Stomach (tissue), 8 donors: ENCODE measurements at regions not wholly inside any gene's neighbourhood (a gene's known extent, or its start where the extent isn't known, plus 50 kb on each side); places are given as distances from the start of the nearest gene placed in this dataset.
"Not testable (repeated sequence)": the region's sequence is repeated elsewhere in the genome, so short reads cannot be mapped to it uniquely, and the experiment has no call there.

Source experiments
- DNase-seq, 2 donors: peaks; one replicate each; pipeline versions ENCODE4 v3.0.0 to v3.0.0-alpha.2; 2013 to 2019
- H3K27ac ChIP-seq, 5 donors: fragments of 200-600 bp in 4 of 5; sonication (generic) in 4 of 5; one replicate each; pipeline ENCODE4 v1.5.1; 2013 to 2019; ENCODE audit warnings: mild to moderate bottlenecking in 1 of 5, moderate library complexity in 1 of 5
- H3K27me3 ChIP-seq, 3 donors: fragments of 200-600 bp; sonication (generic); one replicate each; pipeline ENCODE4 v1.5.1; 2017 to 2019; ENCODE audit warnings: mixed run types in 1 of 3
- H3K36me3 ChIP-seq, 4 donors: fragments of 200-600 bp; sonication (generic); 1 replicate in 3 of 4; 2 replicates in 1 of 4; pipeline ENCODE4 v1.5.1; 2016 to 2019
- H3K4me1 ChIP-seq, 4 donors: fragments of 200-600 bp; sonication (generic); one replicate each; pipeline ENCODE4 v1.5.1; 2016 to 2019
- H3K4me3 ChIP-seq, 4 donors: fragments of 200-600 bp; sonication (generic) in 3 of 4; one replicate each; pipeline ENCODE4 v1.5.1; 2016 to 2019; ENCODE audit warnings: mild to moderate bottlenecking in 1 of 4
- H3K9me3 ChIP-seq, 4 donors: fragments of 200-600 bp; sonication (generic); one replicate each; pipeline ENCODE4 v1.5.1; 2016 to 2019
- EP300 ChIP-seq: sonication (generic); formaldehyde crosslinking; IDR thresholded peaks from one replicate; pipeline ENCODE4 v1.6.1; 2017; ENCODE audit warnings: antibody characterized with exemption
- POLR2A ChIP-seq, 4 donors: fragments of 450-650 bp; IDR thresholded peaks; one replicate each; pipeline ENCODE4 v1.6.1; 2016; ENCODE audit warnings: antibody characterized with exemption in 4 of 4, control low read depth in 2 of 4, mild to moderate bottlenecking in 1 of 4, moderate library complexity in 1 of 4
- POLR2AphosphoS5 ChIP-seq, 3 donors: sonication (generic); formaldehyde crosslinking; IDR thresholded peaks; one replicate each; pipeline ENCODE4 v1.6.1; 2016; ENCODE audit warnings: antibody characterized with exemption in 3 of 3
- WGBS, 5 donors: extraction: QIAGEN DNeasy Blood & Tissue Kit in 3 of 5; methylation state at CpG; one replicate each; pipeline versions ENCODE4 v1.1.5 to v1.1.7; 2013 to 2018; 5-methylcytosine and 5-hydroxymethylcytosine counted together
- intact Hi-C: fragments of 100-400 bp; cut with DNase I; formaldehyde crosslinking; loops from one replicate; pipeline ENCODE4 v1.15.1; 2023; ENCODE audit warnings: low total_unique reads
- TF ChIP-seq, protein P1 (sequence below), 7 experiments: fragments of 450-650 bp in 4 of 7; fragments of 200-600 bp in 3 of 7; sonication (generic) in 3 of 7; IDR thresholded peaks; one replicate each; pipeline ENCODE4 v1.5.1; 2016 to 2019; ENCODE audit warnings: antibody characterized with exemption in 7 of 7, control low read depth in 2 of 7, mild to moderate bottlenecking in 1 of 7
- donor health status: healthy with polysubstance abuse.
- donor health status: Bipolar disorder and iron deficiency.
- donor health status: healthy.

DNA sequence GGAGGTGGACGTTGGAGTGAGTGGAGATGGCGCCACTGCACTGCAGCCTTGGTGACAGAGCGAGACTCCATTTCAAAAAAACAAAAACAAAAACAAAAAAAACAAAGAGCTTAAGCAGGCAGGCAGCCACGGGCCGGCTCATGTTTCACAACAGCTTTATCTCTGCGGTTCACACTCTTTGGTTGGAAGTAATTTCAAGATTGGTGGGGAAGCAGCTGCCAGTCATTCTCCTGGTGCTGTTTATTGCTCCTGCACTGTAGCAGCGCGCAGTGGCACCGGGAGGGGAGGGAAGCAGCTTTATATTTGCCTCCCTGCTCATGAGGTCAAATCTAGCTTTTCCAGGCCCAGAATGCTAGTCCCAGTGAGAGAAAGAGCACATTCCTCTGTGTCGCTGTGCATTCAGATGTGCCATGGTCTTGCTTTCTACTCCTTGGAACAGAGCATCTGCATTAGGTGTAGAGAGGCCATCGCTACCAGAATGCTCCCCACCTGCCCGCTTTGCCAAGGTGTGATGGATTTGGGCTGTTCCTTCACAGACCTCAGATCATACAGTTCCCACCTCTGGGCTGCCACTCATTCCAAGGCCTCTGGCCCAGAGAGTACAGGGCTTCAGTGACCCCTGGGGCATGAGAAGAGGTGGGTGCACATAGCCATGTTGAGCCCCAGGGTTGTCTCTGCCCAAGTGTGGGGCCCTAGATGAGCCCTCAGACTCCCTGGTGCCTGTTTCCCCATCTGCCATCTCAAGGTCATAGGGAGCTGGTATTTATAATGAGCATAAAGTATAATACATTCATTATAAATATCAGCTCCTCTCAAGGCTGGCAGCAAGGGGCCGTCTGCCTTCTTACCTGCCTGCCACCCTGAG lies 270.4 kb downstream of the MED10 start:
- Histone ChIP-seq H3K4me3 (no peak overlapping the region), H3K27ac (no peak overlapping the region), H3K4me1 (no peaks in the 10 kb centered on the region), H3K36me3 (no peaks in the 10 kb centered on the region), H3K9me3 (no peaks in the 10 kb centered on the region), H3K27me3 (no peaks in the 10 kb centered on the region)
- no peak for DNase-seq
- 64 to 74% (median 72%) methylated on average over 13 of the region's 13 CpGs for WGBS, 5 donors
- TF ChIP-seq, protein P1, sequence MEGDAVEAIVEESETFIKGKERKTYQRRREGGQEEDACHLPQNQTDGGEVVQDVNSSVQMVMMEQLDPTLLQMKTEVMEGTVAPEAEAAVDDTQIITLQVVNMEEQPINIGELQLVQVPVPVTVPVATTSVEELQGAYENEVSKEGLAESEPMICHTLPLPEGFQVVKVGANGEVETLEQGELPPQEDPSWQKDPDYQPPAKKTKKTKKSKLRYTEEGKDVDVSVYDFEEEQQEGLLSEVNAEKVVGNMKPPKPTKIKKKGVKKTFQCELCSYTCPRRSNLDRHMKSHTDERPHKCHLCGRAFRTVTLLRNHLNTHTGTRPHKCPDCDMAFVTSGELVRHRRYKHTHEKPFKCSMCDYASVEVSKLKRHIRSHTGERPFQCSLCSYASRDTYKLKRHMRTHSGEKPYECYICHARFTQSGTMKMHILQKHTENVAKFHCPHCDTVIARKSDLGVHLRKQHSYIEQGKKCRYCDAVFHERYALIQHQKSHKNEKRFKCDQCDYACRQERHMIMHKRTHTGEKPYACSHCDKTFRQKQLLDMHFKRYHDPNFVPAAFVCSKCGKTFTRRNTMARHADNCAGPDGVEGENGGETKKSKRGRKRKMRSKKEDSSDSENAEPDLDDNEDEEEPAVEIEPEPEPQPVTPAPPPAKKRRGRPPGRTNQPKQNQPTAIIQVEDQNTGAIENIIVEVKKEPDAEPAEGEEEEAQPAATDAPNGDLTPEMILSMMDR (IDR thresholded peaks at IDR 0.05), result no peak
- no peak for TF ChIP-seq EP300
- TF ChIP-seq POLR2AphosphoS5 (IDR thresholded peaks at IDR 0.05), result no peak
- TF ChIP-seq POLR2A (IDR thresholded peaks at IDR 0.05), result no peak
- intact Hi-C loops, result no loop called here

DNA sequence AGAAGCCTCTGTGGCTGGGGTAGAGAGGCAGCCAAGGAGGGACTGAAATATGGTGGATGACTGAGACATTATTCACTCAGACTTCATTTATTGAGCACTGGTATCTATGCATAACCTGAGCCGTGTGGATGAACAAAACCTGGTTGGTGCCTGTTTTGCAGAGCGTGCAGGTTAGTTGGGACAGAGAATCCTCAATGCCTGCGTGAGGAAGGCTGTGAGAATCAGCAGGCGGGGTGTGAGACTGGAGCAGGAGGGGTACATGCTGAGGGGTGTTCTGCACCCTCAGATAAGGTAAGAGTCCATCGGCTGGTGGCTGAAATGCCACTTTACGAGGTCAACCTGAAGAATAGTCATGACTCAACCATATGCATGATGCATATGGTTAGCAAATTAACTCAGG lies 271.6 kb downstream of the MED10 start:
- 86 to 92% (median 90%) methylated on average over 6 of the region's 6 CpGs for WGBS, 5 donors
- no peak for DNase-seq

DNA sequence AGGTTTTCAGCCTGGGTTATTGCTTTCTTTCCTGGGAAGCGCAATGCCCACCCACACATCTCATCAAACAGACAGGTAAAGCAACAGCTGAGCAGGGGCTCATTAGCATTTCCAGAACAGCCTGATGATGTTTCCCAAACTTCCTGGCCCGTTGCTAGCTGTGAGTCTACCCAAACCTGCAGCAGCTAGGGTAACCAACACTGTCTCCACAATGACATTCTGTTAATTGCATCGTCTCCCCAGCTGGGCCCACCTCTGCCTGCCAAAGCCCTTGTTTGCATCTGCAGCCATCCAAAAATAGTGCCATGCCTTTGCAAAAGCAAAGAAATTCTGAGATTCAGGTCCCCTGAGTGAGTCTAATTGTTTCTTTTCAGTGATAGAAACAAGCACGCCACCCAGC lies 273.0 kb downstream of the MED10 start:
- intact Hi-C loops, result no loop called here

More for the DNA sequence above, 271.6 kb downstream of the MED10 start:
- H3K27me3 ChIP-seq, result no peaks in the 10 kb centered on the region
- no peaks in the 10 kb centered on the region for H3K36me3 ChIP-seq
- no peaks in the 10 kb centered on the region for H3K4me1 ChIP-seq
- H3K4me3 ChIP-seq, result no peak overlapping the region
- intact Hi-C loops, result no loop called here
- no peak overlapping the region for H3K27ac ChIP-seq
- no peaks in the 10 kb centered on the region for H3K9me3 ChIP-seq
- TF ChIP-seq, protein P1 (IDR thresholded peaks at IDR 0.05), result no peak

DNA sequence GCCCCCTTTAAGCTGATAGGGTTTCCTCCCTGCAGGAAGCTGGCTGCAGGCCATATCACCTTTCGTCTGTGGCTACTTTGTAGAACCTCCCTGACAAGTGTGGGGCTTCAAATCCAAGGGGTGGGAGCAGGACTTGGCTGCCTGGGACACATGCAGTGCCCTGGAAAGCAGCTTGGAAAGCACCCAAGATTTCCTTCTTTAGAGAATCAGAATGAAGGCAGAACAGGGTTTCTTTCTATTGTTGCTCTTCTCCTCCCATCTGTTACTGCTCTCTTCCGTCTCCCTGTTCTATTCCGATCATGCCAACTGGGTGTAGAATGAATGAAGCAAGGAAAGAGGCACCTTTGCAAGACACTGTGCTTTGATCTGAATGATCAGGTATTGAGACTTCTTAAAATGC lies 282.2 kb downstream of the MED10 start:
- H3K27ac ChIP-seq, result no peak overlapping the region
- H3K9me3 ChIP-seq, result peaks cover 0 to 4% (median 0%) of the 10 kb centered on the region in 4 donors
- no peaks in the 10 kb centered on the region for H3K36me3 ChIP-seq
- TF ChIP-seq, protein P1 (IDR thresholded peaks at IDR 0.05), result no peak
- TF ChIP-seq POLR2AphosphoS5 (IDR thresholded peaks at IDR 0.05) (no peak), EP300 (no peak), POLR2A (IDR thresholded peaks at IDR 0.05) (no peak)
- 55 to 67% (median 58%) methylated on average over 3 of the region's 3 CpGs for WGBS, 5 donors
- intact Hi-C loops, result no loop called here
- no peak overlapping the region for H3K4me3 ChIP-seq
- no peaks in the 10 kb centered on the region for H3K4me1 ChIP-seq
- no peaks in the 10 kb centered on the region for H3K27me3 ChIP-seq
- no peak for DNase-seq

More for the DNA sequence above, 273.0 kb downstream of the MED10 start:
- Histone ChIP-seq H3K36me3 (no peaks in the 10 kb centered on the region), H3K4me3 (no peak overlapping the region), H3K4me1 (no peaks in the 10 kb centered on the region), H3K27ac (no peak overlapping the region), H3K27me3 (no peaks in the 10 kb centered on the region), H3K9me3 (no peaks in the 10 kb centered on the region)
- TF ChIP-seq POLR2A (IDR thresholded peaks at IDR 0.05) (no peak), EP300 (no peak), POLR2AphosphoS5 (IDR thresholded peaks at IDR 0.05) (no peak)
- TF ChIP-seq, protein P1 (IDR thresholded peaks at IDR 0.05), result no peak
- no peak for DNase-seq
- WGBS, 5 donors, result 68 to 80% (median 69%) methylated on average over 4 of the region's 4 CpGs

DNA sequence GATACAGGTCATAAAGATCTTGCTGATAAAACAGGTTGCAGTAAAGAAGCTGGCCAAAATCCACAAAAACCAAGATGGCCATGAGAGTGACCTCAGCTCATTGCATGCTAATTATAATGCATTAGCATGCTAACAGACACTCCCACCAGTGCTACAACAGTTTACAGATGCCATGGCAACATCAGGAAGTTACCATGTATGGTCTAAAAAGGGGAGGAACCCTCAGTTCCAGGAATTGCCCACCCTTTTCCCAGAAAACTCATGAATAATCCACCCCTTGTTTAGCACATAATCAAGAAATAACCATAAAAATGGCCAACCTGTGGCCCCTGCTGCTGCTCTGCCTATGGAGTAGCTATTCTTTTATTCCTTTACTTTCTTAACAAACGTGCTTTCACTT lies 284.2 kb downstream of the MED10 start:
- H3K4me3 ChIP-seq, DNase-seq, H3K27me3 ChIP-seq, H3K36me3 ChIP-seq, intact Hi-C loops, H3K27ac ChIP-seq, H3K4me1 ChIP-seq, H3K9me3 ChIP-seq: not testable (repeated sequence)
- WGBS, 5 donors, result 35 to 74% (median 57%) methylated on average over 1 of the region's 1 CpG
